HuH-7 (cell line): ENCODE measurements at regions not wholly inside any gene's neighbourhood (a gene's known extent, or its start where the extent isn't known, plus 50 kb on each side); places are given as distances from the start of the nearest gene placed in this dataset.

ENCODE experiments used
- DNase-seq: peaks from one replicate; pipeline ENCODE4 v3.0.0; 2011; ENCODE audit warnings: low spot score

DNA sequence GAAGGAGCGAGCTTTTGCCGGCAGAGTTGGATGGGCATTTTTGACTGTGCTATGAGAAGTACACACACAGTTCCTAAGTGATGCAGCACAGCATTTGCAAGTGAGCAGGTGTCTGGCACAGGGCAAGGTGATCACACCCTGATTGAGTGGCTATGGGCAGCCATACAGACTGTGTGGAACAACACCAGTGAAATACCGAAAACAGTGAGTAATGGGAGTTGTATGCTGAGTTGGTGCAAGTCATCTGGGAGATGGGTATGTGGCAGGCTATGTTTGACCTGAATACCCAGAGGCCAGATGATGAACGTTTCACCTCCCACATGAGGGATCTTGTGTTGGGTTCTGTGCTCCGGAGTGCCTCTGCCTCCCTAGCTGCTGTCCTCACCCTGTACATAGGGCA is 53.5 kb upstream of the TIPARP start:
- DNase-seq, result no peak

- no peak for DNase-seq
Observed at GRCh38 chr3:156620260-156620659, 54.1 kb upstream of the TIPARP start.

- DNase-seq, result no peak
Observed at GRCh38 chr3:156619376-156619775, 55.0 kb upstream of the TIPARP start.

DNA sequence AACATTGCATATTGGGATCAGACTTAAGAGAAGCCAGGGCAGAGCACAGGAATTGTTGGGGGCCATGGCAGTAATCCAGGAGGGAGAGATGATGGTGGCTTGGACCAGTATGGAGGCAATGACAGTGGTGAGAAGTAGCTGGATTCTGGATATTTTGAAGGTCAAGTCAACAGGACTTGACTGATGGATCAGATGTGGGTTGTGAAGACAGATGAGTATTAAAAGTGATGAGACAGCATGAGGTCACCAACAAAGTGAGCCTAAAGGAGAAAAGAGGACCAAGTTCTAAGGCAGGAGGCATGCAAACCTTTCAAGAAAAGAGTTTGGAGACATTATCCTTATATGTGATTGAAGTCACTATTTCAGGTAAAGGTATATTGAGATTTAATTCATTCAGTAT is 56.6 kb upstream of the TIPARP start:
- DNase-seq, result no peak

GRCh38 chr3:156617145-156617544 is 57.2 kb upstream of the TIPARP start:
- DNase-seq, result no peak

- no peak for DNase-seq
Observed at GRCh38 chr3:156615592-156616173, 58.7 kb upstream of the TIPARP start.

DNA sequence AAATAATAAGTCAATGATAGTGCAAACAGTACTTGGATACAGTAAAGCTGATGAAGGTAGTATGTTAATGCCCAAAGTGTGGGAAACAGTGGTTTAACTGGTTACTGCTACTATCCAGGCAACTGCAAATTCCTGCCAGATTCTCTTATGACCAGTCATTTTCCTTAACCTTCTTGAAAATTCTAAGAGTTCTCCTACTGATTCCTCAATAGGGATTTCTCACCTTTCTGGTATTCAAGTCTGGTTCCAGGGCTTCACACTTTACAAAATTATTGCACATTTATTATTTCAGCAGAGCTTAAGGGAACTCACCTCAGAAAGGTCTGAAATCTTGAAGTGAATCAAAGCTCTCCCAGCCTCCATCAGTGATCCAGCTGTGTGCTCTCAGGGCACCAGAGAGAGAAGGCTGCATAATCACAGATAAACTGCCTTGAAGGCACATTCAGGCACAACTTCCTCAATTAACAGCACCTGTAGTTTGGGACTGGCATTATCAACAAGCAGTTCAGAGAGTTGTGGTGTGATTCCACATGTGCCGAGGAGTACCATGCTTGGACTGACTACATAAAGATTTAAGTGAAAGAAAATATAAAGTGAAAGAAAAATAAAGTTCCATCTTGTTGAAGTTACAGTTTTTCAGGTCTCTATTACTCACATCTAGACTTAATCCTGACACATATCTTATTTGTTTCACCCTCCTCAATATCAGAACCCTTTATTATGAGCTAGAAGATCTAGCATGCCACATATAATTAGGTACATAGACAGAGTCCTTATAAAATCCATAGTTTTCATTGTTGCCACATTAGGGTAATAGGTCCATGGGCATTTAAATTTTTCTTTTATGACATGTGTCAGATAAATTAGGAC is 59.5 kb upstream of the TIPARP start:
- DNase-seq, result no peak

DNA sequence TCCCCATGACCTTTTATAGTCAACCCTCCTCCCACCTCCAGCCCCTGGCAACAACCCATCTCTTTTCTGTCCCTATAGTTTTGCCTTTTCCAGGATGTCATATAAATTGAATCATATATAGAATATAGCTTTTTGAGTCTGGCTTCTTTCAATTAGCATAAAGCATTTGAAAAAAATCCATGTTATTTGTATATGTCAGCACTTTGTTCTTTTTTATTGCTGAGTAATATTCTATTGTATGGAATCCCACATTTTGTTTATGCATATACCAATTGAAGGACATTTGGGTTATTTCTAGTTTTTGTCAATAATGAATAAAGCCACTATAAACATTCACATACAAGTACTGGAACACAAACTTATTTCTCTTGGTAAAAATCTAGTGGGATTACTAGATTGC is 58.0 kb upstream of the SSR3 start:
- DNase-seq, result no peak

DNA sequence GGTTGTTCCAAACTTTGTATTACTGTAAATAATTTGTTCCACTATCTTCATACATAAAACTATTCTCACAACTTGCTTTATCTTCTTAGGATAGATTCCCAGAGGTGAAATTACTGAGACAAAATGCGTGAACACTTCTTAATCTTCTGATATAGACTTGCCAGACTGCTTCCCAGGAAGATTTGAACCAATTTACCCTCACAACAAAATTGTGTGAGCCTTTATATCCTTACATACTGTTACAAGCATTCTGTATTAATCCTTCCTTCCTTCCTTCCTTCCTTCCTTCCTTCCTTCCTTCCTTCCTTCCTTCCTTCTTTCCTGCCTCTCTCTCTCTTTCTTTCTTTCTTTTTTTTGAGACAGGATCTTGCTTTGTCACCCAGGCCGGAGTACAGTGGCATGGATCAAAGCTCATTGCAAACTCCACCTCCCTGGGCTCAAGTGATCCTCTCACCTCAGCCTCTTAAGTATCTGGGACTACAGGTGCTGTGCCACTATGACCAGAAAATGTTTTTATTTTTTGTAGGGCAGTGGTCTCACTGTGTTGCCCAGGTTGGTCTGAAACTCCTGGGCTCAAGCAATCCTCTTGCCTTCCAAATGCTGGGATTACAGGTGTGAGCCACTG is 57.1 kb upstream of the SSR3 start:
- no peak for DNase-seq

DNA sequence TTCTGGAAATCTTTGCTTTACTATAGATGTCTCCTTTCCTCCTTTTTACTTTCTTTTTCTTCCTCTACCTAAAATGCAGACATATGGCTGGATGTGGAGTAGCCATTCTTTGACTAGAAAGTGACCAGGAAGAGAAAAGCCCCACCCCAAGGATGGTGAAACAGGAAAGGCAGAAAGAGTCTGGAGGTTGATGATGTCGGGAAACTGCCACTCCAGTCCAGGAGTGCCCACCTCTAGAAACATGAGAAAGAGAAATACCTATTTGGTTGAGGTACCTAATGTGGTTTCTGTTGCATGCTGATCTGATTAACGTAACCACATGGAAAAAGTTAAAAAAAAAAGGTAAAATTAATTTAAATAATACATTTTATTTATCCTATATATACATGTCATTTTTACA is 55.2 kb upstream of the SSR3 start:
- DNase-seq, result no peak

DNA sequence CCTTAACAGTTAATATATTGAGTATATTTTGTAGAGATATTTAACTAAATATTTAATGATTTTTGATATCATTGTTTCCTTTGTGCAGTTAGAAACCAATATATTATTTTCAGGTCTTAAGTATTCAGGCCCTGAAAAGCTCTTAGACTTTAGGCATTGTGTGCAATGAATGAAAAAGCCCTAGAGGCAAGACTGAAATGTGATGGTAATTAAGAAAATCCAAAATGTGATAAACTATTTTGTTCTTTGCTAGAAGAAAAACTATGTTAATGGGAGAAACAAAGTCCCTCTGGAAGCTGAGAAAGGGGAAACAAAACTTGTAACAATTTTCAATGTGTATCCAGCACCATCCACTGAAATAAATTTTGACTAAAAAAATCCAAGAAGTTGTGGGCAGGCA is 54.6 kb upstream of the SSR3 start:
- DNase-seq, result no peak

- no peak for DNase-seq
Observed at GRCh38 chr3:156608601-156609514, 53.9 kb upstream of the SSR3 start.

DNA sequence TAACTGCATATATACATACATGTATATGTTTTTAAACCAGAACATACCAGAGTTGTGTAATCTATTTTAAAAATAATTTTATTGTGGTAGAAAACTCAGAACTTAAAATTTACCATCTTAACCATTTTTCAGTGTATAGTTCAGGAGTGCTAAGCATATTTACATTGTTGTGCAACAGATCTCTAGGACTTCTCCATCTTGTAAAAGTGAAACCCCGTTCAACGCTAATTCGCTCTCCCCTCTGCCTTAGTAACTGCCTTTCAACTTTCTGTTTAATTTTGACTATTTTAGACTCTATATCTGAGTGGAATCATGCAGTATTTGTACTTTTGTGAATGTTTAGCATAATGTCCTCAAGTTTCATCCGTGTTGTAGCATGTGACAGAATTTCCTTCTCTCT is 51.8 kb upstream of the SSR3 start:
- DNase-seq, result no peak

DNA sequence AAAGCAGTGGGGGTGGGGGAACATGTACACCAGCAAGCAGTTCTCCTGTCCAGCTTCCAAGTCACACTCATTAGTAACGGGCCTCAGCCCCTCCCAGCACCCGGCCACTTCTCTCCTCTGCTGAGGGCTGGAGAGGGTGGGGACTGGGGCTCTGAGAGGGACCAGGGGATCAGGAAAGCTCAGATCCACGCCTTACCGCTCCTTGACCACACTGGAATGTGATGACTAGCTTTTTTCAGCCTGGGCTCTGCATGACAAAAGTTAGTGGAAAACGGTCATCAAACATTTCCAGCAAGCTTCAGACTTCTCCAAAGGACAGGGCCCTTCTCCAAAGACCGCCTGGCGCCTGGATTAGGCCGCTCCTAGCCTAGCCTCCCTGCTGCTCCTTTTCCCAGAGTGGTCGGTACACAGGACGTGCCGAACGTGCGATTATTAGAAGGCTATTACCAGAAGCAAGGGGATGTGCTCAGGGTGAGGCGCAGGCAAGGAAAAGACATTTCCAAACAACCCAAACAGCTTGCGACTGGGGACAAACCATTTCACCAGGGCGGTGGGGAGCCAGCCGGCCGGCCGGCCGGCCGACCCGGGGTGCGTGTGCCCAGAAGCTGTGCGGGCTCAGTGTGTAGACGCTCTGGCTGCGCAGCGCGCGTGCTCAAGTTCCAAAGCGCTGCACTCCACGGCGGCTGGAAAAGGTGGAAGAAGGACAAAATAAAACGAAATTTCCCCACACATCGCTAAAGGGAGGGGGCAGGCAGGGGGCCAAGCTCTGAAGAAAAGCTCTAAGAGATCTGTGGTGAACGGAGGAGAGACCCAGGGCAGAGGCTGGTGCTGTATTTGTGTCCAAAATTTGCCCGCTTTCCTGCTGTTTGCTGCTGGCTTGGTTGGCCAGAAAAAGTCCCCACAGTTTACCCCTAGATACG is 51.0 kb upstream of the SSR3 start:
- peak; percentile 49 for DNase-seq

DNA sequence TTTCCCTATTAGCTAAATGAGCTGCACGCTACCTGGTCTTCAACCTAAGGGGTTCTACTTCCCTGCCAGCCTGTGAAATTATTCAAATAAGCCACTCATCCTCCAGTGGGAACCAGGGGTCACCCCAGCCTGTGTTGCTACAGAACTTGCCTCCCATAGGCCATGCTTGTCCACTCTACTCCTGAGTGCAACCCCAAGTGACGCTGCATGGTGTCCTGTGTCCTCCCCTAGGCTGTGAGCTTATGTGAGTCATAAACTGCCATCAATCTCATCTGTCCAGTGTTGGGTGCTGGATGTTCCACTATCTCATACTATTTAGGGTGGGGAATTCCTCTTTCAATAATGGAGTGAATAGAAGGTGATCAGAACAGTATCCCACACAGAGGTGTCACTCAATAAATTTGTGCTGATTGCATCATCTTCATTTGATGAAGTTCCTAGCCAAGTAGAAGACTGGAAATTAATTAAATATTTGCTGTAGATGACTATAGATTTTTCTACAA is 49.8 kb upstream of the SSR3 start:
- no peak for DNase-seq
